Fibroblast of villous mesenchyme (primary cell): ENCODE measurements at regions not wholly inside any gene's neighbourhood (a gene's known extent, or its start where the extent isn't known, plus 50 kb on each side); places are given as distances from the start of the nearest gene placed in this dataset.

ENCODE experiments used
- DNase-seq: peaks from one replicate; pipeline ENCODE4 v3.0.0-alpha.2; 2010; ENCODE audit warnings: low read depth
- H3K4me3 ChIP-seq: 2 replicates; pipeline ENCODE4 v1.5.1; 2011; ENCODE audit warnings: low read depth, mild to moderate bottlenecking, low read length
- TF ChIP-seq, protein P1 (sequence below): IDR thresholded peaks from 2 replicates; pipeline ENCODE4 v1.5.1; 2012; ENCODE audit warnings: low read depth, mild to moderate bottlenecking, low read length; ENCODE audit not compliant: insufficient read depth

- DNase-seq = no peak
- TF ChIP-seq, protein P1, sequence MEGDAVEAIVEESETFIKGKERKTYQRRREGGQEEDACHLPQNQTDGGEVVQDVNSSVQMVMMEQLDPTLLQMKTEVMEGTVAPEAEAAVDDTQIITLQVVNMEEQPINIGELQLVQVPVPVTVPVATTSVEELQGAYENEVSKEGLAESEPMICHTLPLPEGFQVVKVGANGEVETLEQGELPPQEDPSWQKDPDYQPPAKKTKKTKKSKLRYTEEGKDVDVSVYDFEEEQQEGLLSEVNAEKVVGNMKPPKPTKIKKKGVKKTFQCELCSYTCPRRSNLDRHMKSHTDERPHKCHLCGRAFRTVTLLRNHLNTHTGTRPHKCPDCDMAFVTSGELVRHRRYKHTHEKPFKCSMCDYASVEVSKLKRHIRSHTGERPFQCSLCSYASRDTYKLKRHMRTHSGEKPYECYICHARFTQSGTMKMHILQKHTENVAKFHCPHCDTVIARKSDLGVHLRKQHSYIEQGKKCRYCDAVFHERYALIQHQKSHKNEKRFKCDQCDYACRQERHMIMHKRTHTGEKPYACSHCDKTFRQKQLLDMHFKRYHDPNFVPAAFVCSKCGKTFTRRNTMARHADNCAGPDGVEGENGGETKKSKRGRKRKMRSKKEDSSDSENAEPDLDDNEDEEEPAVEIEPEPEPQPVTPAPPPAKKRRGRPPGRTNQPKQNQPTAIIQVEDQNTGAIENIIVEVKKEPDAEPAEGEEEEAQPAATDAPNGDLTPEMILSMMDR = no peak
- H3K4me3 ChIP-seq = no peak overlapping the region
Observed at GRCh38 chr5:1961952-1962595, 79.3 kb upstream of the IRX4 start.

DNA sequence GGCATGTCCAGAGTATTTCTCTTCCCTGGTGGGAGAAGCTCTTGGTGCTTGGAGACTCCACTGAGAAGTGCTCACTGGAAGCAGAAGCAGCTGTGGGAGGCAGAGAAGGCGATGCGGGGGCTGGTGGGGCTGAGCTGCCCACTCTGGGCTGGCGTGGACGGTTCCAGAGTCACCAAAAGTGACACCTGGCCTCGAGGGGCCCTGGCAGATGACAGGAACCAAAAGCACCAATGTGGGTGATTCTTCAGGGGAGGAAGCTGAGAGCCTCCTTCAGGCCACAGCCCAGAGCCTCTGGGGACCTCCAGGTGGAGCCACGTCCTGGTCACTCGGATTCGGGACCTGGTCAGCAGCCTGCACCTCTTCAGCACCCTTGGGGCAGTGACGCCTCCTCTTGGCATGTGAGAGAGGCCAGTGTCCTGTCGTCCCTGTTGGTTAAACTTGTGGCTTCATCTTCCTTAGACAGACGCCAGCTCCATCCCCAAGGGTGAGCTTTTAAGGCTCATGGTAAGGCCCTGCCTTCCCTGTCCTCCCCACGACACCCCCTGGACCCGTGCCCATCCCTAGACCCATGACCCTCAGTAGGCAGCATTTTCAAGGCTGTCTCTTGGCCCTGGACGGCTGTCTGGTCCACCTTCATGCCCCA is 78.7 kb upstream of the IRX4 start:
- no peak for DNase-seq
- H3K4me3 ChIP-seq = no peak overlapping the region
- TF ChIP-seq, protein P1 = no peak

DNA sequence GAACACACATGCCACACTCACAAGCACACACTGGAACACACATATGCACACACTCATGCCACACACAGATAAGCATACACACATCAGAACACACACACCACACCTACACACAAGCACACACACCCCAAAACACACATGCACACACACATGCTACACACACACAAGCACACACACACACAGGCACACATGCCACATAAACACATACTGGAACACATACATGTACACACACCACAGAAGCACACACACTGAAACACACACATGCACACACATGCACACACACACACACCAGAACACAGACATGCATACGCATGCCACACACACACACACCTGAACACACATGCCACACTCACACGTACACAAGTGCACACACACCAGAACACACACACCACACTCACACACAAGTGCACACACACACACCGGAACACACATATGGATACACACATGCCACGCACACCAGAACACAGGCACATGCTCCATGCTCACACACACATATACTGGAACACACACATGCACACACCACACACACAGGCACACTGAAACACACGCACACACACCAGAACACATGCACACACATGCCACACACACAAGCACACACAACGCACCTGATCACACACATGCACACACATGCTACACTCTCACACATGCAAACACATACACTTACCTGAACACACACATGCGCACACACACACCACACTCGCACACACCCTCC is 78.0 kb upstream of the IRX4 start:
- TF ChIP-seq, protein P1 = no peak
- H3K4me3 ChIP-seq = no peak overlapping the region

GRCh38 chr5:1959725-1960581 is 77.2 kb upstream of the IRX4 start:
- H3K4me3 ChIP-seq = no peak overlapping the region
- DNase-seq = no peak
- TF ChIP-seq, protein P1 = no peak

More for the DNA sequence above, 78.0 kb upstream of the IRX4 start:
- DNase-seq = no peak

DNA sequence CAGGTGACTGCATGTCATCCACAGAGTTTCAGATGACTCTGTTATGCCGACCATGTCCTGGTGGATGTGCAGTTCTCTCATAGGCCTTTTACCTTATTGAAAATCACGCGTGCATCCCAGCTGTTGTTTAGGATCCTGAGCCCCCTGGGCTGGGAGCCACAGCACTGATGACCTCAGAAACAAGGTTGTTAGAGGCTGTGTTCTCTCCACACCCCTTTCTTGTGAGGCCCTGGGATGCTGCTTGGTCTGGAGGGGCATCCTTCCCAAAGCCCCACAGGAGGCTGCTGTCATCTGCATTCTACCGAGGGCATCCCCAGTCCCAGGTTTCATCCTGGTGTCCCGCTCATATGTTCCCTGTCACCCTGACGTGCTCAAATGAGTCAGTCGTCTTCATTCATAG is 76.5 kb upstream of the IRX4 start:
- no peak for DNase-seq
- TF ChIP-seq, protein P1 = no peak
- H3K4me3 ChIP-seq = no peak overlapping the region

GRCh38 chr5:1958211-1959010 is 75.7 kb upstream of the IRX4 start:
- DNase-seq = no peak
- TF ChIP-seq, protein P1 = no peak
- H3K4me3 ChIP-seq = no peak overlapping the region
